BLaER1 (cell line): ENCODE measurements at regions not wholly inside any gene's neighbourhood (a gene's known extent, or its start where the extent isn't known, plus 50 kb on each side); places are given as distances from the start of the nearest gene placed in this dataset.

Source experiments
- H3K27ac ChIP-seq: shearing (Covaris generic); formaldehyde crosslinking; 2 replicates; pipeline ENCODE4 v1.8.1; 2022
- H3K27me3 ChIP-seq: shearing (Covaris generic); formaldehyde crosslinking; 2 replicates; pipeline ENCODE4 v1.8.1; 2022
- H3K36me3 ChIP-seq: shearing (Covaris generic); formaldehyde crosslinking; 2 replicates; pipeline ENCODE4 v1.8.1; 2022
- H3K4me1 ChIP-seq: shearing (Covaris generic); formaldehyde crosslinking; 2 replicates; pipeline ENCODE4 v1.8.1; 2022
- H3K4me2 ChIP-seq: shearing (Covaris generic); formaldehyde crosslinking; 2 replicates; pipeline ENCODE4 v1.8.1; 2022
- H3K4me3 ChIP-seq: shearing (Covaris generic); formaldehyde crosslinking; 2 replicates; pipeline ENCODE4 v1.8.1; 2022
- H3K9ac ChIP-seq: shearing (Covaris generic); formaldehyde crosslinking; 2 replicates; pipeline ENCODE4 v1.8.1; 2022
- H3K9me3 ChIP-seq: shearing (Covaris generic); formaldehyde crosslinking; 2 replicates; pipeline ENCODE4 v1.8.1; 2022
- H4K20me1 ChIP-seq: shearing (Covaris generic); formaldehyde crosslinking; 2 replicates; pipeline ENCODE4 v1.8.1; 2022
- Cebpa-rat ChIP-seq: shearing (Covaris generic); IDR thresholded peaks from 2 replicates; pipeline ENCODE4 v1.8.1; 2022

DNA sequence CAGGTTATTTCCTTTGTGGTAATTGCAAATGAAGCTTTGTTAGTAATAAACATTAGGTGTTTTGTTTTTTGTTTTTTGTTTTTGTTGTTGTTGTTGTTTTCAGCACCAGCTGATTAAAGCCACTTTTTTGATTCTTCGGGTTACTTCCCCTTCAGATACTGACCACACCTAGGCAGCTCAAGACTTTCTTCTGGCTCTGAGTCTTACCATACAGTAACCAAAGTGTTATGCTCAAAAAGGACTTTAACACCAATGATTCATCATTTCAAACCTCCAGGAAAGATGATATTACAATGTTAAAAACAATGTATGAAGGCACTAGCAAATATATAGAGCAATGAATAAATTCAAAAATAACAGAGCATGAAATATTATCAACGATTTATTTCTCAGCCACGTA is 265.2 kb upstream of the SP8 start:
- Histone ChIP-seq H3K27me3 (no peaks in the 10 kb centered on the region), H3K9ac (no peak overlapping the region), H3K4me2 (no peak overlapping the region), H4K20me1 (no peaks in the 10 kb centered on the region), H3K27ac (no peak overlapping the region), H3K4me1 (no peaks in the 10 kb centered on the region), H3K36me3 (no peaks in the 10 kb centered on the region), H3K4me3 (no peak overlapping the region), H3K9me3 (no peaks in the 10 kb centered on the region)
- TF ChIP-seq Cebpa-rat, result no peak

DNA sequence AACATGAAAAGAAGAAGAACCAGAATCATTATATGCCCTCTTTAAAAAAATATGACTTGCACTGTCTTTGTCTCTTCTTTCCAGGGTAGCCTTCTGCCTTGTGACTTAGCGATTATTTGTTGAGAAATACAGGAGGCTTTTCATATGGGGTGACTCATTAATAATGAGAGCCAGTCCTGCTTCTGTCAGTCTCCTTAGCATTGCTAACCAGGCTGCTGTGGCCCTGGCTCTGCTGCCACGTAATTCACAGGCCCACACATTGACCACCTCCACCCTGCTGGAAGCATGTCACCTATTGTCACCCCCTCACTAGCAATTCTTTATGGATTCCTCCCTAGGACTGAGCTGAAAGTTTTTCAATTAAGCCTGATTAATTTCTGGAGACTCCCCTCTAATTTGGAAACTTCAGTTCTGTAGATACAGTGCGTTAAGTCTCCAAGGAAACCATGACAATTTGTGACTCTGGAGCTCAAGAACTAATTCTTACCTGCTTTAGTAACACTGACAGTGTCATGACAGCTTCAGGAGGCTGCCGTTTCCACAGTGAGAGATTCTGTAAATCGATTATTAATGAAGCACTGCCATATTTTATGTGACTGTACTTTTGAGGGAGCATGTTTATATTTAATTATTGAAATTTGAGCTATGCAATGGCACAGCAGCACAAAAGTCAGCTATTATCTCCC is 267.9 kb upstream of the SP8 start:
- Histone ChIP-seq H3K27me3 (no peaks in the 10 kb centered on the region), H3K27ac (no peak overlapping the region), H3K9ac (no peak overlapping the region), H3K9me3 (no peaks in the 10 kb centered on the region), H3K36me3 (no peaks in the 10 kb centered on the region), H3K4me1 (no peaks in the 10 kb centered on the region), H4K20me1 (no peaks in the 10 kb centered on the region), H3K4me3 (no peak overlapping the region), H3K4me2 (no peak overlapping the region)
- TF ChIP-seq Cebpa-rat, result no peak

DNA sequence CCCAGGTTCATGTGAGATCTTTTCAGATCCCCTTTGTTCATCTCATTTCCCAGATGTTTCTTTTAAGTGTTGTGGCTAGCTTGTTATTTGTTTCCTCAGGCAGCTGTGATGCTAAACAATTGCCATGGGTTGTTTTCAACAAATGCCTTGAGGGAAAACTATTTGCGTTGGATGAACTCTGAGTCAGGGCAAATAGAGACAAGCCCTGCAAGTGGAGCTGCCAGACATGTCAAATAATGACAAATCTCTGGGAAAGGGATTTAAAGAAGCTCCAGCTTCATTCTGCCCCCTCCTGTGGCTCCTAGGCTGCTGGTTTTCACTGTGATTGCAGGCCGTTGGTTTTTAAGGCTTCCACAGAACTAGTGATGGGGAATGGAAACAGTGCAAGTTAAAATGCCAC is 272.4 kb upstream of the SP8 start:
- no peaks in the 10 kb centered on the region for H4K20me1 ChIP-seq
- no peaks in the 10 kb centered on the region for H3K9me3 ChIP-seq
- no peaks in the 10 kb centered on the region for H3K4me1 ChIP-seq
- no peak overlapping the region for H3K4me3 ChIP-seq
- no peak overlapping the region for H3K27ac ChIP-seq
- H3K36me3 ChIP-seq, result no peaks in the 10 kb centered on the region
- no peak overlapping the region for H3K9ac ChIP-seq
- no peak for TF ChIP-seq Cebpa-rat
- no peaks in the 10 kb centered on the region for H3K27me3 ChIP-seq
- no peak overlapping the region for H3K4me2 ChIP-seq

DNA sequence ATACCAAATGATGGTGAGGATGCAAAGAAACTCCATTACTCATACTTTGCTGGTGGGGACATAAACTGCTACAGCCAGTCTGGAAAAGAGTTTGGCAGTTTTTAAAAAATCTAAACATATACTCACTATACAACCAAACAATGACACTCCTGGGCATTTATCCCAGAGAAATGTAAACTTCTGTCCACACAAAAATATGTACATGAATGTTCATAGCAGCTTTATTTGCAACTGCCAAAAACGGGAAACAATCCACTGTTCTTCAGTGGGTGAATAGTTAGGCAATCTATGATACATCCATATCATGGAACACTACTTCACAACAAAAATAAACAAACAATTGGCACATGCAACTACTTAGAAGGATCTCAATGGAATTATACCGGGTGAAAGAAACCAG is 276.4 kb upstream of the SP8 start:
- TF ChIP-seq Cebpa-rat, result no peak

DNA sequence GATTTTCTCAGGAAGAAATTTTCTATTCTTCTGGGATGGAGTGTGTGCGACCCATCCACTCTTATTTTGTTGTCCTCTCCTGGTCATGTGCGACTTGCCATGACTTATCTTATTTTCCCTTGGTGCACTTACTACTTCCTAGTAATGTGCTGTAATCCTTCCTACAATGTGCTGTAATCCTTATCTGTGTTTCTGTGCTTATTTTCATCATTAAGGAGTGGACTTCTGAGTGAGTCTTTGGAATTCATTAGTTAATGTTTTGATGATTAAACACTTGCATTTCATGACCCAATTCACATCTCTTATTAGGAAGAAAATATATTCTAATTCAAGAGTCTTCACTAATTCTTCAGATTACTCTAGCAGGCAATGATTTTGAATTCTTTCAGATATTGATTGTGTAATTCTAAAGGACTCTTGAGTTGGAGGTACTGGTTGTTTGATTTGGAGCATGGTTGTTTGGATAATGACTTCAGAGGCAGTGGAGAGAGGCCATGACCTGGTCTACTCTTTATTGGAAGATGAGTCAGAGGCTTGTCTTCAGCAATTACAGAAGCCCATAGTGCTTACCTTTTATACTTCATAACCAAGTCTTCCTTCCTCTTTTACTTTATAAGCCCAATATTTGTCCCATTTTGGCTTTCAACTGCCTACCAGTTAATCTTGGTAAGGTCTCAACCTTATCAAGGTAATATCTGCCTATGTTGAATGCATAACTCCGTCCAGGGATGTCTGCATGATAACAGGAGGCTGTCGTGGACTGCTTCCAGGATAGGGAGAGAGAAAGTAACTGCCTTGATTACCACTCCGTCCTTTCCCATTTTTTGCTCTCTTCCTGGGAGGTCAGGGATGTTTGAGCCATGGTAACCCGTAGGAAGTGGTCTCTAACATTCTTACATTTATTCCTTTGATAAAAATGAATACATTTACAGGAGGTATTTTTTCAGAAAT is 278.3 kb upstream of the SP8 start:
- Histone ChIP-seq H3K4me2 (no peak overlapping the region), H3K27ac (no peak overlapping the region), H3K27me3 (no peaks in the 10 kb centered on the region), H3K9ac (no peak overlapping the region), H3K9me3 (no peaks in the 10 kb centered on the region), H3K4me3 (no peak overlapping the region), H3K36me3 (no peaks in the 10 kb centered on the region), H4K20me1 (no peaks in the 10 kb centered on the region), H3K4me1 (no peaks in the 10 kb centered on the region)
- no peak for TF ChIP-seq Cebpa-rat

More for the DNA sequence above, 276.4 kb upstream of the SP8 start:
- Histone ChIP-seq H3K27ac (no peak overlapping the region), H3K9ac (no peak overlapping the region), H4K20me1 (no peaks in the 10 kb centered on the region), H3K4me3 (no peak overlapping the region), H3K36me3 (no peaks in the 10 kb centered on the region), H3K4me1 (no peaks in the 10 kb centered on the region), H3K27me3 (no peaks in the 10 kb centered on the region), H3K4me2 (no peak overlapping the region), H3K9me3 (no peaks in the 10 kb centered on the region)

DNA sequence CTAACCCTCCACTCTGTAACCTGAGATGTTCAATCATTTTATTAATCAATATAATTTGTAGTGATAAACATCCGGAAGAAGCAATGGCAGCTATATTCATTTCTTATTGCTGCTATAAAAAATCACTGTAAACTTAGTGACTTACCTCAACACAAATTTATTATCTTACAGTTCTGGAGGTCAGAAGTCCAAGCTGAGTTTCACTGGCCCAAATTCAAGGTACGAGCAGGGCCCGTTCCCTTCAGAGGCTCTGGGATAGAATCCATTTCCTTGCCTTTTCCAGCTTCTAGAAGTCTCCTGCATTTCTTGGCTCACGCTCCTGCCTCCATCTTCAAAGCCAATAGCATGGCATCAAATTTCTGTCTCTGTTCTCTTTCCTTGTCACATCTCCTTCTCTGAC is 279.5 kb upstream of the SP8 start:
- Histone ChIP-seq H3K4me2 (no peak overlapping the region), H4K20me1 (no peaks in the 10 kb centered on the region), H3K27me3 (no peaks in the 10 kb centered on the region), H3K36me3 (no peaks in the 10 kb centered on the region), H3K4me3 (no peak overlapping the region), H3K4me1 (no peaks in the 10 kb centered on the region), H3K9me3 (no peaks in the 10 kb centered on the region), H3K27ac (no peak overlapping the region), H3K9ac (no peak overlapping the region)
- no peak for TF ChIP-seq Cebpa-rat

DNA sequence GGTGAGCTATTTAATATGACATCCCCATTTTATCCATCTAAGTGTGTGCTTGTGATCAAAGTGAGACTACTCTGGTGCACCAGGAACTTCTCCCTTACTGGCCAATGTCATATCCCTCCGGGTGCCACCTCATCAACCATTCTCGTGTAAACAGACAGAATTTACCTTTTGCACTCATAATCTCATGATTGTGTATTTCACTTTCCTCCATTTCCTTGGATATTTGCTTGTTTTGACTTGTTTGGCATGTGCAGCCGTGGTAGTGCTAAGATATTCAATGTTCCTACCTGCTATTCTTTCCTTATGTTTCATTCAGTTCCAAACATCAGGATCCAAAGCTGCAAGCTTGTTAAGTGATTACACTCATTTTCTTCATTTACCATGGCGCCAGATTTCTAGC is 280.5 kb upstream of the SP8 start:
- Histone ChIP-seq H3K4me1 (no peaks in the 10 kb centered on the region), H3K9me3 (no peaks in the 10 kb centered on the region), H3K27ac (no peak overlapping the region), H4K20me1 (no peaks in the 10 kb centered on the region), H3K4me2 (no peak overlapping the region), H3K4me3 (no peak overlapping the region), H3K36me3 (no peaks in the 10 kb centered on the region), H3K9ac (no peak overlapping the region), H3K27me3 (no peaks in the 10 kb centered on the region)
- TF ChIP-seq Cebpa-rat, result no peak

DNA sequence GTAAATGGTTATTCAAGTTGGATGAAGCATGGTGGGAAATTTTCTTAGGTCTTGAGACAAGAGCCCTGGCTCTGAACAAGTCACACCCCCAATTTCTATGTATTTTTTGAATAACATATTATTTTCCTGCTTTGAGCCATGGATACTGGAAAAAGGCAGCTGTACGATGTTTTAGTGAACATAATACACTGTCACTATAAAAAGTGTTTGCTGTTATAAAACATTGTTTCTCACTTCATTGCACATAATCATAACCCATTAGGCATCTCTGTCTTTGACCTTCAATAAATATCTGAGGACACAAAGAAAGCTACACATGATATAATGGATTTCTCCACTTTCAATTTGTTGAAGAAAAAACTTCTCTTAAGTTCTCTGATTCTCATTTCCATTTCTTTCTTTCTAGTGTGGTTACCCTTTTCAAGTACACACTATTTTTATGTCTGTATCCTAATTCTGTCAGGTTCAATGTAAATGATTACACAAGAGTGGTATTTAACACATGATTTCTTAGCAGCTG is 283.9 kb upstream of the SP8 start:
- Histone ChIP-seq H4K20me1 (no peaks in the 10 kb centered on the region), H3K27ac (no peak overlapping the region), H3K4me2 (no peak overlapping the region), H3K27me3 (no peaks in the 10 kb centered on the region), H3K9ac (no peak overlapping the region), H3K36me3 (no peaks in the 10 kb centered on the region), H3K9me3 (no peaks in the 10 kb centered on the region), H3K4me3 (no peak overlapping the region), H3K4me1 (no peaks in the 10 kb centered on the region)
- no peak for TF ChIP-seq Cebpa-rat

DNA sequence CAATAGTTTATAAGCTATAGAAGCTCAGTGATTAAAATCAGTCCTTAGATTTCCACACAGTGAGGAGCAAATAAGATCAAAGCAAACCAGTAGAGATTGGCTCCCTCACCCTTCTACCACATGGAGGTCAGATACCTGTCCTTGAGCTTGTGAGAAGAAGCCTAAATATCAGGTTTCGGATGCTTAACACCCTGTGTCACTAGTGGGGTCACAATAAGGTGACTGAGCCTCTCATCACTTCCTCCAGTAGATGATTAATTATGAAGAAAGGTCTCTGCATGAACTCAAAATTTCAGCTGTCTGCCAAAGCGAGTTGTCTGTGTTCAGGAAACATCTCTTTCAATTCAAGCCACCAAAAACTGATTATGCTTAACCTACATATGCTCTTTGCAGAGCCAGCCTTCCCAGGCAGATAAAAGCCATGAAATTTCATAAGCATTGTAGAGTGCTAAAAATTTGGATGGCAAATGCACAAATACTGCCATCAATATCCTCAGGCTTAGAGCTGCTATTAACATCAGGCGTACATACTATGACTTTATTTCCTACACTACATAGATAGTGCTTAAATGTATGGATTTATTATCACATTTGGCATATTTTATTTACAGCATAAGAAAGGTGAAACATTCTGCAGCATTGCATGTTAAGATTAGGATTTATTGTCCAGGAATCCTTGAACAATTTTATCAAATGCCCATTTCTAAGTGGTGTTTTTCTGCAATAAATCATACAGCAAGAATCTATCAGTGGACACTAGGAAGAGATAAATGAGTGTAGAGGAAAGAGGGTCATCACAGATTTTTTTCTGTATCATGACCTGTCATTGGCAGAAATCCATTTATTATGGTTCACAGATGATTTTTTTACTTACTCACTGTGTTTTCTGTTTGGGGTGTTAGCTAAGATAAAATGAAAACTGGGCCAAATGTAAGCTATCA is 285.1 kb upstream of the SP8 start:
- Histone ChIP-seq H3K4me3 (no peak overlapping the region), H3K27ac (no peak overlapping the region), H3K36me3 (no peaks in the 10 kb centered on the region), H3K27me3 (no peaks in the 10 kb centered on the region), H3K4me1 (no peaks in the 10 kb centered on the region), H3K9me3 (no peaks in the 10 kb centered on the region), H3K9ac (no peak overlapping the region), H3K4me2 (no peak overlapping the region), H4K20me1 (no peaks in the 10 kb centered on the region)
- TF ChIP-seq Cebpa-rat, result no peak
